ENCODE measurements at regions not wholly inside any gene's neighbourhood (a gene's known extent, or its start where the extent isn't known, plus 50 kb on each side); places are given as distances from the start of the nearest gene placed in this dataset.
"Not testable (repeated sequence)": the region's sequence is repeated elsewhere in the genome, so short reads cannot be mapped to it uniquely, and the experiment has no call there.

DNA sequence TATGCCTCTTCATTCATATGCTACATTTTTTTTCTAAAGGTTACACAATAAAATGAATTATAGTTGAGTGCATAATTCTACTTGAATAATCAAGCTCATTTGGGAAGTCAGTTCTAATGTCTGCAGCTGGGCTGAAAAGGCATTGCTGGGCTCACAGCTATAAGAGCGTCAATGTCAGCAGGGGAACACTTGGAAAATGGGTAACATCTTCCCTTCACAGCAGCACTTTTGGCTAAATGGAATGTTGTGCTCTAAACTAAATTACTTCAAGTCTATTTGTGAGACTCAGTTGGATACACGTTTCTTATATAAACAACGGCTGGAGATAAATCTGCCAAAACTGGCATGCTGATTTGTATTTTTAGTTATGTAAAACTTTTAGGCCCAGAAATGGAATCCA, 357.8 kb downstream of the TBL1XR1 start:
- H3K4me3 ChIP-seq (replicated peaks; ENCODE audit: insufficient read depth, low read length): no peak overlapping the region
- DNase-seq (ENCODE audit: low read depth in 1 of 2, low spot score in 1 of 2): no peak
- TF ChIP-seq SPI1 (IDR thresholded peaks at IDR 0.05; ENCODE audit: borderline replicate concordance, low read depth) (no peak), GABPA (IDR thresholded peaks at IDR 0.05; ENCODE audit: low read depth) (no peak), POLR2AphosphoS5 (IDR thresholded peaks at IDR 0.05; ENCODE audit: low read depth) (no peak)
- TF ChIP-seq, protein P1, sequence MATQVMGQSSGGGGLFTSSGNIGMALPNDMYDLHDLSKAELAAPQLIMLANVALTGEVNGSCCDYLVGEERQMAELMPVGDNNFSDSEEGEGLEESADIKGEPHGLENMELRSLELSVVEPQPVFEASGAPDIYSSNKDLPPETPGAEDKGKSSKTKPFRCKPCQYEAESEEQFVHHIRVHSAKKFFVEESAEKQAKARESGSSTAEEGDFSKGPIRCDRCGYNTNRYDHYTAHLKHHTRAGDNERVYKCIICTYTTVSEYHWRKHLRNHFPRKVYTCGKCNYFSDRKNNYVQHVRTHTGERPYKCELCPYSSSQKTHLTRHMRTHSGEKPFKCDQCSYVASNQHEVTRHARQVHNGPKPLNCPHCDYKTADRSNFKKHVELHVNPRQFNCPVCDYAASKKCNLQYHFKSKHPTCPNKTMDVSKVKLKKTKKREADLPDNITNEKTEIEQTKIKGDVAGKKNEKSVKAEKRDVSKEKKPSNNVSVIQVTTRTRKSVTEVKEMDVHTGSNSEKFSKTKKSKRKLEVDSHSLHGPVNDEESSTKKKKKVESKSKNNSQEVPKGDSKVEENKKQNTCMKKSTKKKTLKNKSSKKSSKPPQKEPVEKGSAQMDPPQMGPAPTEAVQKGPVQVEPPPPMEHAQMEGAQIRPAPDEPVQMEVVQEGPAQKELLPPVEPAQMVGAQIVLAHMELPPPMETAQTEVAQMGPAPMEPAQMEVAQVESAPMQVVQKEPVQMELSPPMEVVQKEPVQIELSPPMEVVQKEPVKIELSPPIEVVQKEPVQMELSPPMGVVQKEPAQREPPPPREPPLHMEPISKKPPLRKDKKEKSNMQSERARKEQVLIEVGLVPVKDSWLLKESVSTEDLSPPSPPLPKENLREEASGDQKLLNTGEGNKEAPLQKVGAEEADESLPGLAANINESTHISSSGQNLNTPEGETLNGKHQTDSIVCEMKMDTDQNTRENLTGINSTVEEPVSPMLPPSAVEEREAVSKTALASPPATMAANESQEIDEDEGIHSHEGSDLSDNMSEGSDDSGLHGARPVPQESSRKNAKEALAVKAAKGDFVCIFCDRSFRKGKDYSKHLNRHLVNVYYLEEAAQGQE (IDR thresholded peaks at IDR 0.05; ENCODE audit: insufficient replicate concordance, low read depth): no peak
- TF ChIP-seq, protein P2, sequence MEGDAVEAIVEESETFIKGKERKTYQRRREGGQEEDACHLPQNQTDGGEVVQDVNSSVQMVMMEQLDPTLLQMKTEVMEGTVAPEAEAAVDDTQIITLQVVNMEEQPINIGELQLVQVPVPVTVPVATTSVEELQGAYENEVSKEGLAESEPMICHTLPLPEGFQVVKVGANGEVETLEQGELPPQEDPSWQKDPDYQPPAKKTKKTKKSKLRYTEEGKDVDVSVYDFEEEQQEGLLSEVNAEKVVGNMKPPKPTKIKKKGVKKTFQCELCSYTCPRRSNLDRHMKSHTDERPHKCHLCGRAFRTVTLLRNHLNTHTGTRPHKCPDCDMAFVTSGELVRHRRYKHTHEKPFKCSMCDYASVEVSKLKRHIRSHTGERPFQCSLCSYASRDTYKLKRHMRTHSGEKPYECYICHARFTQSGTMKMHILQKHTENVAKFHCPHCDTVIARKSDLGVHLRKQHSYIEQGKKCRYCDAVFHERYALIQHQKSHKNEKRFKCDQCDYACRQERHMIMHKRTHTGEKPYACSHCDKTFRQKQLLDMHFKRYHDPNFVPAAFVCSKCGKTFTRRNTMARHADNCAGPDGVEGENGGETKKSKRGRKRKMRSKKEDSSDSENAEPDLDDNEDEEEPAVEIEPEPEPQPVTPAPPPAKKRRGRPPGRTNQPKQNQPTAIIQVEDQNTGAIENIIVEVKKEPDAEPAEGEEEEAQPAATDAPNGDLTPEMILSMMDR (IDR thresholded peaks at IDR 0.05; ENCODE audit: insufficient read depth, low read length): no peak
- H3K27ac ChIP-seq (replicated peaks): no peak overlapping the region
- H3K27me3 ChIP-seq (ENCODE audit: insufficient read depth, poor library complexity, severe bottlenecking): no peaks in the 10 kb centered on the region

DNA sequence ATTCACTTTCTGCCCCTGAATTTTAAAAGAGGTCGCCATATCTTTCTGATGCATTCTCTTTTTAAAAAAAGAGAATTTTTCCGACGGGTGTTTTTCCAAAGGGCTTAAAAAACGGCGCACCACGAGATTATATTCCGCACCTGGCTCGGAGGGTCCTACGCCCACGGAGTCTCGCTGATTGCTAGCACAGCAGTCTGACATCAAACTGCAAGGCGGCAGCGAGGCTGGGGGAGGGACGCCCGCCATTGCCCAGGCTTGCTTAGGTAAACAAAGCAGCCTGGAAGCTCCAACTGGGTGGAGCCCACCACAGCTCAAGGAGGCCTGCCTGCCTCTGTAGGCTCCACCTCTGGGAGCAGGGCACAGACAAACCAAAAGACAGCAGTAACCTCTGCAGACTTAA, 370.0 kb downstream of the TBL1XR1 start:
- H3K27me3 ChIP-seq (ENCODE audit: insufficient read depth, poor library complexity, severe bottlenecking); H3K27ac ChIP-seq (replicated peaks); H3K4me3 ChIP-seq (replicated peaks; ENCODE audit: insufficient read depth, low read length); DNase-seq (ENCODE audit: low read depth in 1 of 2, low spot score in 1 of 2): not testable (repeated sequence)

GRCh38 chr3:176824811-176825210, 372.5 kb downstream of the TBL1XR1 start:
- DNase-seq (ENCODE audit: low read depth in 1 of 2, low spot score in 1 of 2): no peak
- Histone ChIP-seq H3K27me3 (ENCODE audit: insufficient read depth, poor library complexity, severe bottlenecking) (no peaks in the 10 kb centered on the region), H3K4me3 (replicated peaks; ENCODE audit: insufficient read depth, low read length) (no peak overlapping the region), H3K27ac (replicated peaks) (no peak overlapping the region)
- TF ChIP-seq GABPA (IDR thresholded peaks at IDR 0.05; ENCODE audit: low read depth) (no peak), POLR2AphosphoS5 (IDR thresholded peaks at IDR 0.05; ENCODE audit: low read depth) (no peak), SPI1 (IDR thresholded peaks at IDR 0.05; ENCODE audit: borderline replicate concordance, low read depth) (no peak)
- TF ChIP-seq, protein P1 (IDR thresholded peaks at IDR 0.05; ENCODE audit: insufficient replicate concordance, low read depth): no peak
- TF ChIP-seq, protein P2 (IDR thresholded peaks at IDR 0.05; ENCODE audit: insufficient read depth, low read length): no peak

DNA sequence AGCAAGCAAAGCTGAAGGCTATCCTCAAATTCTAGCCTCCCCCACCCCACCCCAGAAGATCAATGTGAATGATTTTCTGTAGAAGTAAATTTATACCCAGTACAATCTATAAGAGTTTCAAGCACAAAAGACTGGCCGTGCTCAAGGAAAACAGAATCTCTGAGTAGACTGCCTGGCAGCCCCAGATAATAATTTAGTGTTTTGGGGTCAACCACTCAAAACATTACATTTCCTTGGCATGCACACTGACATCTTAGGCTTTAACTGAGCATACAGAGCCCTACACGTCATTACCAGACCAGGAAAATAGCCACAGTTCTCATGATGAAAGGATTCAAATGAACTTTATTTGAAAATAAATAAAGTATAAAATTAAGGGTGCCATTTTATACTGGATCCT, 376.5 kb downstream of the TBL1XR1 start:
- TF ChIP-seq SPI1 (IDR thresholded peaks at IDR 0.05; ENCODE audit: borderline replicate concordance, low read depth) (no peak), POLR2AphosphoS5 (IDR thresholded peaks at IDR 0.05; ENCODE audit: low read depth) (no peak), GABPA (IDR thresholded peaks at IDR 0.05; ENCODE audit: low read depth) (no peak)
- TF ChIP-seq, protein P1 (IDR thresholded peaks at IDR 0.05; ENCODE audit: insufficient replicate concordance, low read depth): no peak
- TF ChIP-seq, protein P2 (IDR thresholded peaks at IDR 0.05; ENCODE audit: insufficient read depth, low read length): no peak
- no peak overlapping the region for H3K4me3 ChIP-seq (replicated peaks; ENCODE audit: insufficient read depth, low read length)
- no peak for DNase-seq (ENCODE audit: low read depth in 1 of 2, low spot score in 1 of 2)
- no peaks in the 10 kb centered on the region for H3K27me3 ChIP-seq (ENCODE audit: insufficient read depth, poor library complexity, severe bottlenecking)
- H3K27ac ChIP-seq (replicated peaks): no peak overlapping the region
